Liver (tissue), 8 donors: ENCODE measurements at regions not wholly inside any gene's neighbourhood (a gene's known extent, or its start where the extent isn't known, plus 50 kb on each side); places are given as distances from the start of the nearest gene placed in this dataset.

ENCODE experiments used
- DNase-seq: peaks from one replicate; pipeline ENCODE4 v3.0.0-alpha.2; 2017; ENCODE audit warnings: low spot score
- H3K27ac ChIP-seq, 2 donors: one replicate each; pipeline ENCODE4 v1.7.0; 2013; ENCODE audit warnings: inconsistent platforms in 2 of 2, low read length in 2 of 2, control low read depth in 1 of 2, low read depth in 1 of 2, mild to moderate bottlenecking in 1 of 2
- H3K27me3 ChIP-seq, 4 donors: one replicate each; pipeline versions ENCODE4 v1.6.1 to v1.7.0; 2013; ENCODE audit warnings: low read length in 3 of 4, inconsistent platforms in 1 of 4, mild to moderate bottlenecking in 1 of 4, moderate library complexity in 1 of 4; ENCODE audit not compliant: control insufficient read depth in 4 of 4, insufficient read depth in 4 of 4
- H3K36me3 ChIP-seq, 4 donors: one replicate each; pipeline versions ENCODE4 v1.6.1 to v1.7.0; 2013; ENCODE audit warnings: low read length in 3 of 4, mild to moderate bottlenecking in 3 of 4, low read depth in 1 of 4, moderate library complexity in 1 of 4; ENCODE audit not compliant: control insufficient read depth in 4 of 4, insufficient read depth in 3 of 4
- H3K4me1 ChIP-seq, 4 donors: one replicate each; pipeline versions ENCODE4 v1.6.1 to v1.7.0; 2013; ENCODE audit warnings: low read length in 3 of 4, mild to moderate bottlenecking in 3 of 4, moderate library complexity in 1 of 4; ENCODE audit not compliant: control insufficient read depth in 4 of 4, insufficient read depth in 4 of 4
- H3K4me3 ChIP-seq, 3 donors: one replicate each; pipeline versions ENCODE4 v1.6.1 to v1.7.0; 2013; ENCODE audit warnings: low read length in 3 of 3, control low read depth in 1 of 3, low read depth in 1 of 3, mild to moderate bottlenecking in 1 of 3
- H3K9ac ChIP-seq, 2 donors: one replicate each; pipeline ENCODE4 v1.7.0; 2013; ENCODE audit warnings: low read length in 2 of 2, mild to moderate bottlenecking in 2 of 2, moderate library complexity in 2 of 2, control low read depth in 1 of 2, low read depth in 1 of 2
- H3K9me3 ChIP-seq, 4 donors: one replicate each; pipeline versions ENCODE4 v1.6.1 to v1.7.0; 2013; ENCODE audit warnings: low read length in 3 of 4; ENCODE audit not compliant: control insufficient read depth in 4 of 4
- ATF3 ChIP-seq: IDR thresholded peaks from 2 replicates; pipeline ENCODE4 v1.6.1; 2016; ENCODE audit warnings: antibody characterized with exemption
- EGR1 ChIP-seq, 2 donors: IDR thresholded peaks; 2 replicates each; pipeline ENCODE4 v1.6.1; 2016 to 2018; ENCODE audit warnings: antibody characterized with exemption in 2 of 2, low read depth in 2 of 2
- FOXA1 ChIP-seq: IDR thresholded peaks from 2 replicates; pipeline ENCODE4 v1.6.1; 2016; ENCODE audit warnings: antibody characterized with exemption
- FOXA2 ChIP-seq: IDR thresholded peaks from 2 replicates; pipeline ENCODE4 v1.6.1; 2016; ENCODE audit warnings: antibody characterized with exemption
- GABPA ChIP-seq, 2 donors: IDR thresholded peaks in 1 of 2; conservative IDR thresholded peaks in 1 of 2; 2 replicates each; pipeline ENCODE4 v1.6.1; 2016; ENCODE audit warnings: antibody characterized with exemption in 2 of 2, mild to moderate bottlenecking in 1 of 2, moderate library complexity in 1 of 2
- HNF4A ChIP-seq, 2 donors: conservative IDR thresholded peaks; 2 replicates each; pipeline ENCODE4 v1.6.1; 2016; ENCODE audit warnings: antibody characterized with exemption in 2 of 2, mild to moderate bottlenecking in 2 of 2
- HNF4G ChIP-seq: IDR thresholded peaks from 2 replicates; pipeline ENCODE4 v1.6.1; 2016; ENCODE audit warnings: antibody characterized with exemption
- JUND ChIP-seq, 2 donors: IDR thresholded peaks; 2 replicates each; pipeline ENCODE4 v1.6.1; 2016; ENCODE audit warnings: antibody characterized with exemption in 2 of 2
- NR2F2 ChIP-seq: IDR thresholded peaks from 2 replicates; pipeline ENCODE4 v1.6.1; 2016; ENCODE audit warnings: antibody characterized with exemption
- RAD21 ChIP-seq, 2 donors: IDR thresholded peaks; 2 replicates each; pipeline ENCODE4 v1.6.1; 2016; ENCODE audit warnings: antibody characterized with exemption in 2 of 2, mild to moderate bottlenecking in 2 of 2
- REST ChIP-seq: IDR thresholded peaks from 2 replicates; pipeline ENCODE4 v1.6.1; 2016; ENCODE audit warnings: antibody characterized with exemption, mild to moderate bottlenecking
- RXRA ChIP-seq, 2 donors: IDR thresholded peaks; 2 replicates each; pipeline ENCODE4 v1.6.1; 2017 to 2018; ENCODE audit warnings: antibody characterized with exemption in 2 of 2, mild to moderate bottlenecking in 1 of 2
- SP1 ChIP-seq: IDR thresholded peaks from 2 replicates; pipeline ENCODE4 v1.6.1; 2018; ENCODE audit warnings: antibody characterized with exemption, mild to moderate bottlenecking
- TAF1 ChIP-seq: conservative IDR thresholded peaks from 2 replicates; pipeline ENCODE4 v1.6.1; 2016; ENCODE audit warnings: antibody characterized with exemption, mild to moderate bottlenecking
- YY1 ChIP-seq: IDR thresholded peaks from 2 replicates; pipeline ENCODE4 v1.6.1; 2016; ENCODE audit warnings: antibody characterized with exemption, mild to moderate bottlenecking
- WGBS: extraction: QIAGEN DNeasy Blood & Tissue Kit; methylation state at CpG from one replicate; pipeline ENCODE4 v1.1.7; 2013; 5-methylcytosine and 5-hydroxymethylcytosine counted together
- TF ChIP-seq, protein P1 (sequence below): IDR thresholded peaks from 2 replicates; pipeline ENCODE4 v1.6.1; 2016; ENCODE audit warnings: antibody characterized with exemption
- TF ChIP-seq, protein P2 (sequence below): fragments of 150-350 bp; IDR thresholded peaks from 2 replicates; pipeline ENCODE4 v1.5.1; 2017; ENCODE audit warnings: improper control_type of control experiment, low read depth, low read length; ENCODE audit not compliant: missing input control
- TF ChIP-seq, protein P3 (sequence below): IDR thresholded peaks from 2 replicates; pipeline ENCODE4 v1.6.1; 2016; ENCODE audit warnings: antibody characterized with exemption
- donor health status: healthy.
- donor health status: healthy.
- donor health status: healthy.
- donor health status: healthy.
- donor health status: healthy.

DNA sequence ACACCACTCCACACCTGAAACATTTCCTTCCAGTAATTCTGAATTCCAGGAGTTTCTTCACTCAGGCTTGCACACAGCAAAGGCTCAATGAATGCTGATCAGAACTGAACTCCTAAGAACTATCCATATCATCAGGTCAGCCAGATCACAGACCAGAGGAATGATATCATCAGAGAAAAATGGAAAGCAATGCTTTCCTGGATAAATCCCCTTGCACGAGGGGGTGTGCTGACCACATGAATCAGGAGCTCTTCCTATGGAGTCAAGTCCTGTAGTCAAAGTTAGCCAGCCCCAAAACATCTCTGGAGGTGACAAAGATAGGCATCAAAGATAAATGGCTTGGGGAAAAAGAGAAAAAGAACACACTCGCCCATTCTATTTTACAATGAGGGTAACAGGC is 83.8 kb upstream of the ACVR2A start (continued):
- TF ChIP-seq RXRA (IDR thresholded peaks at IDR 0.05): no peak
- no peak for TF ChIP-seq ATF3
- TF ChIP-seq, protein P1, sequence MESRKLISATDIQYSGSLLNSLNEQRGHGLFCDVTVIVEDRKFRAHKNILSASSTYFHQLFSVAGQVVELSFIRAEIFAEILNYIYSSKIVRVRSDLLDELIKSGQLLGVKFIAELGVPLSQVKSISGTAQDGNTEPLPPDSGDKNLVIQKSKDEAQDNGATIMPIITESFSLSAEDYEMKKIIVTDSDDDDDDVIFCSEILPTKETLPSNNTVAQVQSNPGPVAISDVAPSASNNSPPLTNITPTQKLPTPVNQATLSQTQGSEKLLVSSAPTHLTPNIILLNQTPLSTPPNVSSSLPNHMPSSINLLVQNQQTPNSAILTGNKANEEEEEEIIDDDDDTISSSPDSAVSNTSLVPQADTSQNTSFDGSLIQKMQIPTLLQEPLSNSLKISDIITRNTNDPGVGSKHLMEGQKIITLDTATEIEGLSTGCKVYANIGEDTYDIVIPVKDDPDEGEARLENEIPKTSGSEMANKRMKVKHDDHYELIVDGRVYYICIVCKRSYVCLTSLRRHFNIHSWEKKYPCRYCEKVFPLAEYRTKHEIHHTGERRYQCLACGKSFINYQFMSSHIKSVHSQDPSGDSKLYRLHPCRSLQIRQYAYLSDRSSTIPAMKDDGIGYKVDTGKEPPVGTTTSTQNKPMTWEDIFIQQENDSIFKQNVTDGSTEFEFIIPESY: no peak
- no peak for TF ChIP-seq JUND (IDR thresholded peaks at IDR 0.05)
- no peak for TF ChIP-seq HNF4G
- TF ChIP-seq FOXA1: no peak
- TF ChIP-seq GABPA (IDR thresholded peaks at IDR 0.05 in 1 of 2, conservative IDR thresholded peaks at IDR 0.05 in 1 of 2): no peak
- TF ChIP-seq FOXA2: no peak

- TF ChIP-seq TAF1: no peak
- no peak for TF ChIP-seq HNF4G
- no peak for TF ChIP-seq RAD21 (IDR thresholded peaks at IDR 0.05)
- no peak for TF ChIP-seq GABPA (IDR thresholded peaks at IDR 0.05 in 1 of 2, conservative IDR thresholded peaks at IDR 0.05 in 1 of 2)
- no peak for TF ChIP-seq NR2F2
- no peak for TF ChIP-seq FOXA1
- TF ChIP-seq ATF3: no peak
- TF ChIP-seq, protein P2, sequence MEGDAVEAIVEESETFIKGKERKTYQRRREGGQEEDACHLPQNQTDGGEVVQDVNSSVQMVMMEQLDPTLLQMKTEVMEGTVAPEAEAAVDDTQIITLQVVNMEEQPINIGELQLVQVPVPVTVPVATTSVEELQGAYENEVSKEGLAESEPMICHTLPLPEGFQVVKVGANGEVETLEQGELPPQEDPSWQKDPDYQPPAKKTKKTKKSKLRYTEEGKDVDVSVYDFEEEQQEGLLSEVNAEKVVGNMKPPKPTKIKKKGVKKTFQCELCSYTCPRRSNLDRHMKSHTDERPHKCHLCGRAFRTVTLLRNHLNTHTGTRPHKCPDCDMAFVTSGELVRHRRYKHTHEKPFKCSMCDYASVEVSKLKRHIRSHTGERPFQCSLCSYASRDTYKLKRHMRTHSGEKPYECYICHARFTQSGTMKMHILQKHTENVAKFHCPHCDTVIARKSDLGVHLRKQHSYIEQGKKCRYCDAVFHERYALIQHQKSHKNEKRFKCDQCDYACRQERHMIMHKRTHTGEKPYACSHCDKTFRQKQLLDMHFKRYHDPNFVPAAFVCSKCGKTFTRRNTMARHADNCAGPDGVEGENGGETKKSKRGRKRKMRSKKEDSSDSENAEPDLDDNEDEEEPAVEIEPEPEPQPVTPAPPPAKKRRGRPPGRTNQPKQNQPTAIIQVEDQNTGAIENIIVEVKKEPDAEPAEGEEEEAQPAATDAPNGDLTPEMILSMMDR: no peak
- TF ChIP-seq HNF4A (conservative IDR thresholded peaks at IDR 0.05): no peak
- TF ChIP-seq EGR1 (IDR thresholded peaks at IDR 0.05; ENCODE audit: low read depth in 2 of 2): no peak
- TF ChIP-seq YY1: no peak
- TF ChIP-seq, protein P3, sequence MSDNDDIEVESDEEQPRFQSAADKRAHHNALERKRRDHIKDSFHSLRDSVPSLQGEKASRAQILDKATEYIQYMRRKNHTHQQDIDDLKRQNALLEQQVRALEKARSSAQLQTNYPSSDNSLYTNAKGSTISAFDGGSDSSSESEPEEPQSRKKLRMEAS: no peak
- no peak for TF ChIP-seq JUND (IDR thresholded peaks at IDR 0.05)
- TF ChIP-seq REST: no peak
- TF ChIP-seq, protein P1: no peak
- TF ChIP-seq RXRA (IDR thresholded peaks at IDR 0.05): no peak
- no peak for TF ChIP-seq SP1
- no peak for TF ChIP-seq FOXA2
Observed at GRCh38 chr2:147759536-147759935, 85.3 kb upstream of the ACVR2A start.

More at GRCh38 chr2:147759536-147759935, 85.3 kb upstream of the ACVR2A start:
- H3K9me3 ChIP-seq: no peaks in the 10 kb centered on the region
- WGBS: 71% methylated on average over 3 of the region's 3 CpGs
- H3K27me3 ChIP-seq: no peaks in the 10 kb centered on the region
- H3K9ac ChIP-seq: no peak overlapping the region
- H3K4me1 ChIP-seq: no peaks in the 10 kb centered on the region
- H3K36me3 ChIP-seq: no peaks in the 10 kb centered on the region
- no peak overlapping the region for H3K4me3 ChIP-seq
- DNase-seq: no peak
- H3K27ac ChIP-seq: no peak overlapping the region
